GM21515 (cell line): ENCODE measurements at regions not wholly inside any gene's neighbourhood (a gene's known extent, or its start where the extent isn't known, plus 50 kb on each side); places are given as distances from the start of the nearest gene placed in this dataset.

ENCODE experiments used
- ATAC-seq: cut with Tn5 transposase; IDR thresholded peaks from one replicate; pipeline ENCODE4 v1.9.1; 2021; ENCODE audit not compliant: unreplicated experiment

DNA sequence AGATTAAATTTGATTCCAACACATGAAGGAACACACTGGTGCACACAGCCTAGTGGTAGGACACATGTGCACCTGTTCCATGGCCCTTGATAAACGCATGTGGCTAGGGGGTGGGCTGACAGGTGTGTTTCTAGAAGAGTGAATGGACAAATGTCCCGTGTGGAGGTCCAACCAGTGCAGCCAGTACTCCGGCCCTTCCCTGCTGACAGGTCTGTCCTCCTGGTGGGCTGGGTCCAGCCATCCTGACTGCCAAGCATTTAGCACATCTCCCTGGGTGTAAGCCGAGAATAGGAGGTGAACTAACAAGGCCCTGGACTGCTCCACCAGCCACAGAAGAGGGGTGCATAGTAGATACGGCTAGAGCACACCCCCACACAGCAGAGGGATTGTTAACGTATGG lies 258.7 kb upstream of the RAB6C start:
- ATAC-seq = no peak

DNA sequence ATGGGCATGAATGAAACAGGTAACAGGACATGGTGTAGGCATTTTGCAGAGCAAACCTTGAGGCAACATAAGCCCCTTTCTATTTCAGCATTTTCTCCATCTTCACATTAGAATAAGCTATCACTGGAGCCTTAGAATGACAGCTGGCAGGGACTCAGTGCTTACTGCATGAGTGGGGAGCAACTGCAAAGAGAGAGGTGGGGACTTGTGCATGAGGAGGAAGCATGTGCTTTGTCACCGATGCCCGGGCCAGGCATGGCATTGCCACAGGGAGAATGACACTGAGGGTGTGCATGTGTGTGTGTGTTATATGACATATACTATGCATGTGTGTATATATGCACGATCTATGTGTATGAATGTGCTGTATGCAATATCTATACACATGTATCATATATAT lies 258.2 kb upstream of the RAB6C start:
- ATAC-seq = no peak

DNA sequence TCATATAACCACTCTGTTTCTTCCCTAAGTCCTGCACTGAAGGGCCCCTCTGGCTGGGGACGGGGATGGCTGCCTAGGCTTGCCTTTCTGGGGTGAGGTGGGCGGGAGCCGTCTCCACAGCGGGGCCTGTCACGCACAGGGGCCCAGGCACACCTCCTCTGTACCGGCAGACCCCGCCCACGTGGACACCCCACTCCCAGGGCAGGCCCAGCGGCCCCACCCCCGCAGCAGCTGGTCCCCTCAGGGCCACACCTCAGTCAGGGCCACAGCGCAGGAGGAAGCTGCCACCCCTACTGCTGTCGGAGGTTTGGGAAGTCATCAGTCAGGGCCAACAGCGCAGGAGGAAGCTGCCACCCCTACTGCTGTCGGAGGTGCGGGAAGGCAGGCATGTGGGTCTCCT lies 257.6 kb upstream of the RAB6C start:
- ATAC-seq = no peak

DNA sequence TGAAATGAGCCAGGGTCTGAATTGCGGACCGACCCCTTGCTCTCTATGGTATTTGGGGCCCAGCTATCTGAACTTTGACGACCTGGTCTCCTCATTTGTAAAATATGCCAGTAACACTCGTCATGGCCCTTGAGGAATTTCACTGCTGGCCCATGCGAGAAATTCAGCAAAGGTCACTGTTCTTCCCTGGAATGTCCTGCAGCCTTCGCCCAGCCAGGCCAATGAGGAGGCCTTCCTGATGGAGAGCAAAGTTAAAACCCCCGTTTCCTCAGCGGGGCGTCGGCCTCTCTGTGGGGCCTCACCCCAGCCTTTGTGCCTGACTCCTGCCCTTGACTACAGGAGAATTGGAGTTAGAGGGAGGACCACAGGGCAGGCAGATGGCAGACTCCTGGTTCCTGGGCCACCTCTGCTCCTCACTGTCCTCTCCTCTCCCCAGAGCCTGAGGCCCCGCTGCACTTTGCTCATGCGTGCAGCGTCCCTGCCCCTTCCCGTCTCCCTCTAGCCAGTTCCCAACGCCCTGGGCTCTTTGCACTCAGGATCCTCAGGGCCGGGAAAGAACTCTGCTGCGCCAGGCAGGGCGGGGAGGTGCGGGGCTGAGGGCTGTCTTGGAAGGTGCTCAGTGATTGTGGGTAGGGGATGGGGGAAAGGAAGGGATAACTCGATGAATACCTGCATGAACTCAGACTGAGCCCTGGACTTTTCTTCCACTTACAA lies 257.0 kb upstream of the RAB6C start:
- no peak for ATAC-seq

DNA sequence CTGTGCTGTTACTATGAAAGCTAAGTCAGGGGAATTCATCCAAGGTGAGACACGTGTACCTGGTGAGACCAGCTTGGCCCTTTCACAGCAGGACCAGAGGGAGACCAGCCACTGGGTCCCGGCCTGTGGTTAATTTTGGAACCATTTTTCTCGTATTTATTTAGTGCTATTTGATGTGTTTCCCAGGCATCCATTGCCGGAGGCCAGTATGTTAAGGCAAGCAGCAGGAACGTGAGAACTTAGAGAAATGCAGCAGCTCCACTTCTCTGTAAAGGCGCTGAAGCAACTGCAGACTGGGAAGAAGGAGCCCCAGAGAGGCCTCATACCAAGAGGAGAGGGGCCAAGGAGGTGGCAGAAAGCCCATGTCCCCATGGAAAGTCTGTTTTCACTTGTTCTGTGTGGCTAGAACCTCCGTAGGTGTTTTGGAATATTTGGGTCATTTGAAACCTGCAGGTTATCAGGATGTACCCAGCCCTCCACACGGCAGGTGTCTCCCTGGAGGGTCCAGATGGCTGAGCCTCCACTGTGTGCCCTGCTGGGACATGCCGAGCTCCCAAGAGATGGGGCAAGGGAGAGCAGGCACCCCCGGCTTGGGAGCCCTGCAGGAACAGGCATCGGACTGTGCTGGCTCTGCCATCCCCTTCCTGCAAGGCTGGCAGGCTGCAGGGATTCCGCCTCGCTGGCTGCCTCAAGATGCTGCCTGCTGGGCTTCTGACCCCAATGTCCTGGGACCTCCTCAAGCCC lies 256.0 kb upstream of the RAB6C start:
- ATAC-seq = no peak

DNA sequence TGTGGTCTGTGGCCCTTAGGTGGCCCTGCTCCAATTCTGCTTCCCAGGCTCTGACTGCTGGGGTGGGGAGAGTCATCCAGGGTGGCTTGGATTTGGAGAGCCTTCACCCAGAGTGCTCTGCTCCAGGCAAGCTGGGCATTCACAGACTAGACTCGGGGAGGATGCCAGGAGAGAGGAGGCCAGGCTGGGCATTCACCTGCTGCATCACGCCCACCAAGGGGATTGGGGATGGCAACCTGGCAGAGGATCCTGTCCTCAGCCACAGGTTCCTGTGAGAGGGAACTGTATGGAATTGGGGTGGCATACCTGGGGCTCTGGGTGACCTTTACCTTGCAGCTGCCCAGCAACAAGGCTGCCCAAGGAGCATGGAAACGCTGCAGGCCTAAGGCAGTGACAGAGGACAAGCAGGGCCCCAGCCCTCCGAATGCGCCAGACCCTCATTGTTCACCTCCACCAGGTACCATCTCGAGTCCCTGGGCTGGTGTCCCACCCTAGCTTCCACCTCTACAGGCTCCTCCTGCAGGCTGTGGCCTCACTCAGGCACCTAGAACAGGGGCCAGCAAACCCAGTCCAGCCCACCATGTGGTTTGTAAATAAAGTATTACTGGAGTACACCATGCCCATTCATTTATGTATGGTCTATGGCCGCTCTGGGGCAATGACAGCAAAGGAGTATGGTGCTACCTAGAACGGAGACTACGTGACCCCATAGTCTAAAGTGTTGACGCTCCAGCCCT lies 255.3 kb upstream of the RAB6C start:
- no peak for ATAC-seq

DNA sequence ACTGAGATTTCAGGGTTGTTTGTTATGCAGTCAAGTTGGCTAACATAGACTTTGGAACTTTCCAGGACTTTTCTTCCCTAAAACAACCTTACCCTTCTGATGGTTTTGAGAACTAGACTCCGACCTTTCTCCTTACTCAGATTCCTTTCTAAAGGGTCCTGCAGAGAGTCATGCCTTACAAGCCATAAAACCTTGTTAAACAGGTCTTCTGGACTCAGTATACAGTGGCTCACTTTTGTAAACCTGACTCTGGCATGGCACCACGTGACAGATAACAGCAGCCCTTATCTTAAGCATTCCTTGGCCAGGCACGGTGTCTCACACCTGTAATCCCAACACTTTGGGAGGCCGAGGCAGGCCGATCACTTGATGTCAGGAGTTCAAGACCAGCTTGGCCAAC lies 253.2 kb upstream of the RAB6C start:
- no peak for ATAC-seq

DNA sequence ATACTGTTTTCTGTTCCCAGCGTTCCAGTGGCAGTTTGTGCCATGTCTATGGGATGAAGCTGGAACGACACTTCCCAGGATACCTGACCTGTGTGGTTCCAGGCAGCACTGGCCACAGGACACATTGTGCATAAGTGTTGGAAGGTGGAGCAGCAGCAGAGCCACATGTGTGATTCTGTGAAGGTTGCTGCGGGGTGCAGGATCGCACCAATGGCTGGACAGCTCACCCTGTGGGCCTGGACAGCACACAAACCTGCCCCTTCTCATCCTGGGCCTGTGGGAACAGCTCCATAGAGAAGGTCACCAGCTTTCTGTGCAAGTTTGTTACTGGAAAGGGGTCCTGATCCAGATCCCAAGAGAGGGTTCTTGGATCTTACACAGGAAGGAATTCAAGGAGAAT lies 252.2 kb upstream of the RAB6C start:
- ATAC-seq = no peak

DNA sequence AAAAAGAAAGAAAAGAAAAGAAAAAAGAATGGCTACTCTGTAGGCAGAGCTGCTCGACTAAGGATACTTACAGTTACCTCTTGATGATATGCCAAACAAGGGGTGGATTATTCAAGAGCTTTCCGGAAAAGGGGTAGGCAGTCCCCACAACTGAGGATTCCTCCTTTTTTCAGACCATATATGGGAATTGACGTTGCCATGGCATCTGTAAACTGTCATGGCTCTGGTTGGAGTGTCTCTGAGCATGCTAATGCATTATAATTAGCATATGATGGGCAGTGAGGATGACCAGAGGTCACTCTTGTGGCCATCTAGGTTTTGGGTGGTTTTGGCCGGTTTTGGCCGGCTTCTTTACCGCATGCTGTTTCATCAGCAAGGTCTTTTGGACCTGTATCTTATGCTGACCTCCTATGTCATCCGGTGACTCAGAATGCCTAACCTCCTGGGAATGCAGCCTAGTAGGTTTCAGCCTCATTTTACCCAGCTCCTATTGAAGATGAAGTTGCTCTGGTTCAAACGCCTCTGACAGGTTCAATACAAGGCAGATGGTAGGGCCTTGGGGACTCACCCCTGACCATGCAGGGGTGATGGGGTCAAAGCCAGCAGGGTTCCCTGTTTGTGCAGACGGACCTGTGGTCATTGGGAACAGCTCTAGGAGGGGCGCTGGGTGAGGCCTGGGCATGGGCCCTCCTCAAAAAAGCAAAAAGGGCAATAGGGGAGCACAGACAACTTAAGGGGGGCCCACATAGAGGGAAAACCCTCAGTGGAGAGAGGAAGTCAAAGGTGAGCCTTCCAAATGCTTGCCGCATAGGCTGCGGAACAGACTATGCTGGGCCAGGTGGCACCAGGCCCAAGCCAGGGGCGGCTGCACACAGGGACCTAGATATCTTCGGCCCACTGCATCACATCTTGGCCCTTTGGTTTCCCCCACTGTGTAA lies 251.2 kb upstream of the RAB6C start:
- no peak for ATAC-seq

DNA sequence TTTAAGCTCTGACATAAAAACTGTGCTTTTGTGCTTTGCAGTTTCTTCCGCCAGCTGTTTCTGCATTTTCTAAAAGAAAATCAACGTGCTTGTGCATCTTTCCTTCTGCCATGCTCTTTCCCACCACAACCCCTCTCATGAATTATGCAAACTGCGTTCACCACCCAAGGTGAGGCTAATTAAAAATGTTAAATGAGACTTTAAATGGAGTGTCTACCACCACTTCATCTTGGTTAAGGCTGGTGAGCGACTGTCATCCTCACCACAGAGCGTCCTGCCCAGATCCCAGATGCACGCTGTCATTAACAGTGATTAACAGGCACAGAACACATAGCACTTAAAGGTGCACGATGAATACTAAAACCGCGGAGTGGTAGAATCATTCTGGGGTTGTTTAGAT lies 250.5 kb upstream of the RAB6C start:
- no peak for ATAC-seq

DNA sequence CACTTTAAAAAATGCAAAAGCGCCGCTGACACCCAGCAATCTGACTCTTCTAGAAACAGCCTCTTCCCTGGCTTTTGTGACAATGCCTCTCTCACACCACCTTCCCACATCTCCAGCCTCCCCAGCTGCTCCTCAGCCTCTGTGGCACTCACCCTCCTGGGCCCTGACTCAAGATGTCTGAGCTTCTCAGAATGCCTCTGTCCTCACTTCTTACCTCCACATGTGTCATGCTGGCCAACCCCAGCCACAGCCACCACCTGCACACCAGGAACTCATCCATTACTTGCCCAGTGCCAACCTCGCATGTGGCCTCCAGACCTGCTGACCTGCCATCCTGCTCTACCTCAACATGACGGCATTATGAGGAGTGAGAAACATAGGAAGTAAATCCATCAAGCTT lies 249.8 kb upstream of the RAB6C start:
- no peak for ATAC-seq

DNA sequence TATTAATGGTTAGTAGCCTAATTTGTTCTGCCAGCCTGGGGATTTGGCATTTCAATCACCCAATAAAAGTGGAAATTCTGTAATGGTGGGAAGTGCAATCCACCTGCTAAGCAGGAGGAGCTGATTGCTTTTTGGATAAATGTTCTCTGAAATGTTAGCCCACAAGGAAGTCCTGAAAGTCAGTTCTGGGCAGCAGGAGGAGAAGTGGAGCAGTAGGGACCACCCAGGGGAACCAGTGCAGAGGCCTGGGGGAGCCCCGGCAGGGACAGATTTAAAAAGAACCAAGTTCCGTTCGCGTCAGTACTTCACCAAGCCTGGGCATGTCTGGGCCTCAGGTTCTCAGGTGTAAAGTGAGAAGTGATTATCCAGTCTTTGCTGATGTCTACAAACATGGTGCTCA lies 248.5 kb upstream of the RAB6C start:
- ATAC-seq = no peak

DNA sequence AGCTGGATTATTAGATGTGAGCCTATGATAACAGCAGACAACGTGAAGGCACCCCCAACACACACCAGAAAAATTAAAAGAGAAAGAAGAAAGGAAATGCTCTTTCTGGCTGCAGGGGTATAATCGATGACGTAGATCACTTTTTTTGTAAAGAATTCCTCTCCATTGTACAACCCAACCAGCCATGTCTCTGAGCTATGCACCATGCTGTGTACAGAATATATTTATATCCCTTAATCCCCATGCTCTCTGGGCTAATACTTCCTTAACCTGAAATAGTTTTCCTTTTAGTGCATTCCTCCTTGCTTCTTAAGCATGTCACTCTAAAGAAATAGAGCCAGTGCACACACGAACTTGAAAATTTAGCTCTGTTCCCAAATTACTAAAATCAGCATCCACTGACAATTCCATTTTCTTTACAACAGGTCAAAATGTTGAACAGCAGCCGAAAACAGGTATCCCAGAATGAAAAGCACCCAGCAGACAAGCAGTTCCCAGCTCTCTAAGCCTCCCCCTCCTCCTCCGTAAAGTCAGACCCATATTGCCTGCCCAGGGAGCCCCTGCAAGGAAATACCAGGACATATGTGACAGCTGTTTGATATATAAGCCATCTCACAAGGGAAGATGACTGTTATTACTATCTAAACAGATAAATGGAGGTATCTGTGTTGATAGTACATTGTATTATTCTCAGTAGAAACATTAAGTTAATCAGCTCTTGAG lies 247.4 kb upstream of the RAB6C start:
- ATAC-seq = no peak

DNA sequence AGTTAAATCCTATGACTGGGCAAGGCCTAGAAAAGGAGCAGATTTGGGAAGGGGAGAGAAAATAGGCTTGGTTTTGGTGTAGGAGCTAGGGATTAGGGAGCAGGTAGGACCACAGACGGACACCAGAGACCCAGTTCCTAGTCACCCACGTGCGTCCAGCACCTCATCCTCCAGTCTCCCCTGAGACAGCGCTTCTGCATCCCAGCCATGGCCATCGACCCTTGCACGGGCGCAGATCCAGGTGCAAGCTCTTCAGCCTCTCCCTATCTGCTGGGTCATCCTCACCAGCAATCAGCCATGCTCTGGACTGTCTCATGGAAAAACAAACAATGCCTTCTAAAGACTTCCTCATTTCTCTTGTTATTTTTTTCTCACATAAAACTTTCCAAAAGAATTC lies 246.8 kb upstream of the RAB6C start:
- ATAC-seq = no peak

DNA sequence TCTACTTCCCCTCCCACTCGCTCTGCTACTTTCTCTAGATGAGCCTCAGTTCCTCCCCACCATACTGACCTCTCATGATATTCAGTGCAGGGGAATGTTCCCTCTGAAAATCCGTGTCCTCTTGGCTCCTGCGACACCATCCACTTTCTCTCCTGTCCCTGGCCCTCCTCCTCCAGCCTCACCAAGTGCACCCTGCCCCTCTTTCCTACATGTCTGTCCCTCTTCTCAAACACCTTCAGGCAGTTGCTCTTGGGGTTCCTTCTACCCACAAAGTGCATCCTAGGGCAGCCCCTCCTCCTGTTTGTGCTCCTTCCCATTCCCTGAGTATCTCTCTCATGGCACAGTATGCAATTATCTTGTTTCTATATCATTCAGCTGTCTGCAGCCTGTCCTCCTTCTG lies 246.4 kb upstream of the RAB6C start:
- no peak for ATAC-seq

DNA sequence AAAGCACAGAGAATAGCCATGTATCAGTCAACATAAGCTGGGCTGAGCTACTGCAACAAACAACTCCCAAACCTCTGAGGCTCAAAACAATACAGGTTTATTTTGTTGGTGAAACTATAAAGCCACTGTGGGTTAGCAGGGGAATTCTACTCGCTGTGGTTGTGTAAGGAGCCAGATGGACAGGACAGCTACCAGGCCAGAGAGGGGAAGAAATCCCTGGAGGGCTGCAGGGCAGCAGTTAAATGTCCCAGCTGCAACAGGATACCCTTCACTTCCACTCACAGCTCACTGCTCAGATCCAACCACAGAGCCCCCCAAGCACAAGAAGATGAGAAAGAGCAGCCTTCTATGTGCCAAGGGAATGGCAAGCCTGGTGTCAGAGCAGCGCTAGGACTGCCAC lies 245.9 kb upstream of the RAB6C start:
- no peak for ATAC-seq

DNA sequence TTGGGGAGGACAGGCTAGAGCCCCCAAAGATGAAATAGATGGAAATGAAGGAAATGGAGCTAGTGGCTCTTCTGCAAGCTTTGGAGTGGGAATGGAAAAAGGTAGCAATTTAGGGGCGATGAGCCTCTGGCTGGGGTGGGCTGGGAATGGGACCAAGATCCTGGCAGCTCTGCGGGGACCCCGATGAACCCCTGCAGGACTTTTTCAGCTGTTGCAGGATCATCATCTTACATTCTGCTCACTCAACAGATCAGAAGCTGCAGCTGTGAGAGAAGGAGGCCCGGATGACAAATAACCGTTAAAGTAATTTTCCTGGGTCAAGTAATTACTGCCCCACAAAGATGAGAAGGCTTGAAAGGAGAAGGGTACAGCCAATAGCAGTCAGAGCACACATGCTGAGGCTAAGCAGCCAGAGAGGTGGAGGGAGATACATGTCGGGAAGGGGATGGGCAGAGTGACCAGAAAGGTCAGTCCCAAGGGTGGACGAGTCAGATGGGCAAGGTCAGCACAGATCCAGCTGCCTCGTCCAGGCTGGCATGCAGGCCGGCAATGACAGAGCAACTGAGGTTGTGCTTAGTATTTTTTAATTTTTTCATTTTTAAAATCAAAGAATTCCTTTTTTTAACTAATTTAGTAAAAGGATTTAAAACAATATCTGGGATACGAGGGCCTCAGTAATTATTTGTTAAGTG lies 245.0 kb upstream of the RAB6C start:
- no peak for ATAC-seq

DNA sequence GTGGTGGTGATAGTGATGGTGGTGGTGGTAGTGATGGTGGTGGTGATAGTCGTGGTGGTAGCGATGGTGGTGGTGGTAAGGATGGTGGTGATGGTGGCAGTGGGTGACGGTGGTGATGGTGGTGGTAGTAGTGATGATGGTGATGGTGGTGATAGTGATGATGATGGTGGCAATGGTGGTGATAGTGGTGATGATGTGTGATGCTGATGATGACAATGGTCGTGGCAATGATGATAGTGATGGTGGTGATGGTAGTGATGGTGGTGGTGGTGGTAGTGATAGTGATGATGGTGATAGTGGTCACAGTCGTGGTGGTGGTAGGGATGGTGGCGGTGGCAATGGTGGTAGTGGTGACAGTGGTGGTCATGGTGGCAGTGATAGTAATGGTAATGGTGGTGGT lies 243.9 kb upstream of the RAB6C start:
- ATAC-seq = no peak

DNA sequence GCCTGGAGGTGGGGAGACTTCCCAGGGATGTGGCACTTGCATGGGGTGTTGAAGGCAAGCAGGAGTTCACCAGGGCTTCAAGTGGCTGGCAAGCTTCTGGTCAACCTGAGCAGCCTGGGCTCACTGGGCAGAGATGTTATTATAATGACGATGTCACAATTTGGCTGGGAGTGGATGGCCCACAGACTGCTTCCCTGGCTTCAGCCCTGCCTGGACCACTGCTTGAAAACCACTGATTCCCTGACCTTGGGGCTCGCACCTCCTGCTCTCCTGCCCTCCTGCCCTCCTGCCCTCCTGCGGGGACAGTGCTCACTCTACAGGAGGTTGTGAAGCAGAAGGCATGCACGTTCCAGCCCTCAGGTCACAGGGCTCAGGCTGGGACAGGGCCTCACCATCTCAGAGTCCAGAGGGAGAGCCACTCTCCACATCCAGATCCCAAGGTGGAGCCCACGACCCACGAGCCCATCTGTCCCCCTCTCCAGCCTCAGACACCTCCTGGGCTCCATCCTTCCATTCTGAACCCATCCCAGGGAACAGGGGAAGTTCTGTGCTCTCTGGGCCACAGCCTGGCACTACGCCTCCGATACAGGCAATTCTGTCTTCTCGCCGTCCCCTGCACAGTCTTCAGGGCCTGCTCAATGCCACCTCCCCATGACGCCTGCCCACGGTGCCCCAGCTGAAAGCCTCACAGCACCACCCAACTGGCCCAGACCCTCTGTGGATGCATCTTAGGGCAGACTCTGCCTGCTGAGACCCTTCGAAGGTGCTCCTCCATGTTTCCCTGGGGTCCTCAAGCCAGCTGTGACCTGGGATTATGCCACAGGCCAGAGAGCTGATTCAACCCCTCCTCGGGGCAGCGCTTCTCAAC lies 241.6 kb upstream of the RAB6C start:
- ATAC-seq = no peak
